HFF-Myc (cell line): ENCODE measurements at regions not wholly inside any gene's neighbourhood (a gene's known extent, or its start where the extent isn't known, plus 50 kb on each side); places are given as distances from the start of the nearest gene placed in this dataset.

Source experiments
- DNase-seq: peaks from one replicate; pipeline ENCODE4 v3.0.0-alpha.2; 2011; ENCODE audit warnings: low read depth; ENCODE audit errors: extremely low read depth
- H3K4me3 ChIP-seq: replicated peaks from 2 replicates; pipeline ENCODE4 v1.5.1; 2011; ENCODE audit warnings: low read depth, mild to moderate bottlenecking, control low read depth, low read length
- CTCF ChIP-seq: IDR thresholded peaks from 2 replicates; pipeline ENCODE4 v1.5.1; 2012; ENCODE audit warnings: mild to moderate bottlenecking, low read depth, low read length, control low read depth; ENCODE audit errors: missing control alignments

DNA sequence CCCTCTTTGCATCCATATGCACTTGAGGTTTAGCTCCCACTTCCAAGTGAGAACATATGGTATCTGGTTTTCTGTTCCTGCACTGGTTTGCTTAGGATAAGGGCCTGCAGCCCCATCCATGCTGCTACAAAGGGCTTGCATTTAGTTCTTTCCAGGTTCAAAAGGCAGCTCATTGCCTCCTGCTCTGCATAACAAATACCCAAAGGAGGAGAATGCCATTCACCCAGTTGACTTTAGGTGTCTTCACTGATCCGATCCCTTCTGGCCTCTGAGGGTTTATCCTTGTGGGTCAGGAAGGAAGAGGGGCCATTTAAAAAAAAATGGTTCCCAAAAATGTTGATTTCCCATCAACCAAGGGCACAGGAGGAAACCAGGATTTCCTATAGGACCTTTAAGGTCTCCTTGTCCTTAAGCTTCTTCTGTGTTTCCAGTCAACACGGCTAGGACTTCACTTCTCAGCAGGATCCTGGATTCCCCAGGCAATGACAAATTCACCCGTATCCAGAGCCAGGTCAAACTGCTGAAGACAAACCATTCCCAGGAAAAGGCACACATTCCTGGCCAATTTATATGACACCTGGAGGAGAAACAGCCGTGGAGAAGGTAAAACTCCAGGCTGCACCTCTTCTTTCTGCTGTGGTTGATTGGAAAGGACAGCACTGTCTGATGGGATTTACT lies 447.7 kb upstream of the CDH4 start:
- DNase-seq, result no peak
- no peak overlapping the region for H3K4me3 ChIP-seq
- TF ChIP-seq CTCF, result no peak

DNA sequence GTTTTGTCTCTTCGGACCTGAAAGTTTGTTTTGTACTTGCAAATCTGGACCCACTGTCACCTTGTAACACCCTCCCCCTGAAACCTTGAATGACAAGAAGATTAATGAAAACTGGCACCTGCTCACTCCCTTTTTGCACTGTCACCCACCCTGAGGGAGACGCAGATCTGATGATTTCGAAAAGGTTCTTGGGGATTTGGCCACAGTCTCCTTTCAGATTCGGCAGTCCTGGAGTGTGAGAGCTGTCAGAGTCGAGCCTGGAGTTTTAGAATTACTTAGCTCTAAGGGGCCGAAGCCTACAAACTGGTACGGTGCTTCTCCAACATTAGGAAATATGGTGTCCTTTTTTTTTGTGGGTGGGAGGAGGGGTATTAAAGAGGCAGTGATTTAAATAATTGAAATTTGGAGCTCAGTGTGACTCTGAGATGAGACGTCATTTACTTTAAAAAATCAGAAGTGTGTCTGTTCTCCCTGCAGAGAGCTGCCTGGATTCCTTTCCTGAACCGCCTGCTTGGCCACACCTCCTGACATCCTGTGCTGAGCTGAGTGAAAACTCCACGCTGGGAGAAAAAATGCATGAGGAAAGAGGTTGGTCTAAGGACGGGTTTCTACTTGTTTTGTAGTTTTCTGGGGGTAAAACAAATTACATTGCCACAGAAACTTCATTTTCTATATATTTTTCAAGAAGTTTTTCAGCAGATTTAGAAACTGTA lies 447.0 kb upstream of the CDH4 start:
- no peak for TF ChIP-seq CTCF
- no peak for DNase-seq
- no peak overlapping the region for H3K4me3 ChIP-seq

- no peak overlapping the region for H3K4me3 ChIP-seq
Measured at GRCh38 chr20:60806354-60806753, 445.7 kb upstream of the CDH4 start.

DNA sequence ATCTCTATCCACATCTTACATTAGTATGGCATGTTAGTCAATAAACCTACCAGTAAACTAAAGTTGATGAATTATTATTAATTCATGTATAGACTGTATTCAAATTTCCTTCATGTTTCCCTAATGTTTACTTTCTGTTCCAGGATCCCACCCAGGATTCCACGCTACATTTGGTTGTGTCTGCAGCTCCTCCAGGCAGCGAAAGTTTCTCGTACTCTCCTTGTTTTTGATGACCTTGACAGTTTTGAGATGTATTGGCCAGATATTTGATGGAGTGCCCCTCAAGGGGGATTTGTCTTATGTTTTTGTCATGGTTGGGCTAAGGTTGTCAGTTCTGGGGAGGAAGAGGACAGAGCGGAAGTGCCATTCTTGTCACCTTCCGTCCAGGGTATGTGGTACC lies 445.2 kb upstream of the CDH4 start:
- DNase-seq, result no peak
- no peak overlapping the region for H3K4me3 ChIP-seq
- no peak for TF ChIP-seq CTCF

More at GRCh38 chr20:60806354-60806753, 445.7 kb upstream of the CDH4 start:
- no peak for DNase-seq
- no peak for TF ChIP-seq CTCF

- no peak for TF ChIP-seq CTCF
- no peak for DNase-seq
- no peak overlapping the region for H3K4me3 ChIP-seq
Measured at GRCh38 chr20:60808003-60808672, 443.9 kb upstream of the CDH4 start.

DNA sequence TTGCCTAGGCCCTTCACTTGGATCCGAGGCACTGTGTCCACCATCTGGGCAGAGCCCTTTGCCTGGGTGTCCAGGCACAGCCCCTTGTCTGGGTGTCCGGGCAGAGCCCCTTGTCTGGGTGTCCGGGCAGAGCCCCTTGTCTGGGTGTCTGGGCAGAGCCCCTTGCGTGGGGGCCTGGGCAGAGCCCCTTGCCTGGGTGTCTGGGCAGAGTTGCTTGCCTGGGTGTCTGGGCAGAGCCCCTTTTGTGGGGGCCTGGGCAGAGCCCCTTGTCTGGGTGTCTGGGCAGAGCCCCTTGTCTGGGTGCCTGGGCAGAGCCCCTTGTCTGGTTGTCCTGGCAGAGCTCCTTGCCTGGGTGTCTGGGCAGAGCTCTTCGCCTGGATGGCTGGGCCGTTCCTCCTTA lies 443.4 kb upstream of the CDH4 start:
- TF ChIP-seq CTCF, result no peak
- DNase-seq, result no peak

More for the DNA sequence above, 443.4 kb upstream of the CDH4 start:
- no peak overlapping the region for H3K4me3 ChIP-seq
